Smooth muscle cell (in vitro differentiated cells): ENCODE measurements at regions not wholly inside any gene's neighbourhood (a gene's known extent, or its start where the extent isn't known, plus 50 kb on each side); places are given as distances from the start of the nearest gene placed in this dataset.

ENCODE experiments used
- DNase-seq: peaks from one replicate; lab custom pipeline; 2025; ENCODE audit not compliant: unreplicated experiment; lab: John Stamatoyannopoulos, UW
- H2AFZ ChIP-seq: fragments of 200-600 bp; sonication (generic); 2 replicates; pipeline ENCODE4 v1.6.0; 2016; ENCODE audit warnings: antibody characterized with exemption, low read depth, mild to moderate bottlenecking
- H3F3A ChIP-seq: fragments of 200-600 bp; sonication (generic); 2 replicates; pipeline ENCODE4 v1.6.0; 2017; ENCODE audit warnings: antibody characterized with exemption, low read depth
- H3K27ac ChIP-seq: fragments of 200-600 bp; sonication (generic); 2 replicates; pipeline ENCODE4 v1.5.1; 2016; ENCODE audit warnings: low read depth, mild to moderate bottlenecking
- H3K27me3 ChIP-seq: fragments of 200-600 bp; sonication (generic); 2 replicates; pipeline ENCODE4 v1.6.1; 2016; ENCODE audit warnings: low read depth, mild to moderate bottlenecking
- H3K36me3 ChIP-seq: fragments of 200-600 bp; sonication (generic); 2 replicates; pipeline ENCODE4 v1.5.1; 2016; ENCODE audit warnings: low read depth
- H3K4me1 ChIP-seq: fragments of 200-600 bp; sonication (generic); 2 replicates; pipeline ENCODE4 v1.5.1; 2016; ENCODE audit warnings: low read depth
- H3K4me2 ChIP-seq: fragments of 200-600 bp; sonication (generic); 2 replicates; pipeline ENCODE4 v1.6.0; 2016; ENCODE audit warnings: mild to moderate bottlenecking
- H3K4me3 ChIP-seq: fragments of 200-600 bp; sonication (generic); 2 replicates; pipeline ENCODE4 v1.5.1; 2016; ENCODE audit warnings: mild to moderate bottlenecking
- H3K79me2 ChIP-seq: fragments of 200-600 bp; sonication (generic); 2 replicates; pipeline ENCODE4 v1.6.0; 2016; ENCODE audit warnings: low read depth, mild to moderate bottlenecking
- H3K9ac ChIP-seq: fragments of 200-600 bp; sonication (generic); 2 replicates; pipeline ENCODE4 v1.6.0; 2016; ENCODE audit warnings: low read depth
- H3K9me3 ChIP-seq: fragments of 200-600 bp; sonication (generic); replicated peaks from 2 replicates; pipeline ENCODE4 v1.5.1; 2016; ENCODE audit warnings: low read depth
- H4K20me1 ChIP-seq: fragments of 200-600 bp; sonication (generic); 2 replicates; pipeline ENCODE4 v1.6.0; 2016; ENCODE audit warnings: low read depth
- WGBS: methylation state at CpG from one replicate; pipeline ENCODE4 v1.1.7; 2016; ENCODE audit warnings: low lambda C conversion rate; 5-methylcytosine and 5-hydroxymethylcytosine counted together
- TF ChIP-seq, protein P1 (sequence below): fragments of 200-600 bp; sonication (generic); IDR thresholded peaks from 2 replicates; pipeline ENCODE4 v1.5.1; 2017; ENCODE audit warnings: borderline replicate concordance, mild to moderate bottlenecking, antibody characterized with exemption; ENCODE audit not compliant: insufficient read depth, poor library complexity, severe bottlenecking

DNA sequence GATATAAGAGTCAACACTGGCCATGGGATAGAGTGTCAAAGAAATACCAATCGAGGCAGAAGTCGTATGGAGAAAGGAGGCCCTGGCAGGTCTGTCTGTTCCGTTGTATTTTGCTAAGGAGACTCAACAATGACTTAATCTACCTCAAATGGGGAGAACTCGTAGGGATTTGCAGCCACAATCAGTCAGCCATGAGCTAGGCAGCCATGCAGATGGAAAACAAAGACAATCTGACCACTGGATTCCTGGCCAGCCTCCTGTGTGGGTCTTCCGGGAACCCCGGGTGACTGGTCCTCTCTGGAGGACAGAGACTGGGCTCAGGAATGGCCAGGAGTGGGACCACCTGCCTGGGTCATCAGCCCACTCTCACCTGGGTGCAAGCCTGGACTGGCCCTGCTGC is 167.8 kb downstream of the ETS2 start:
- Histone ChIP-seq H3K9me3 (no peaks in the 10 kb centered on the region), H3K79me2 (no peaks in the 10 kb centered on the region), H3K27ac (no peak overlapping the region), H2AFZ (no peak overlapping the region), H3K9ac (no peak overlapping the region), H3K4me3 (no peak overlapping the region), H3K4me1 (no peaks in the 10 kb centered on the region), H3F3A (no peaks in the 10 kb centered on the region), H3K4me2 (no peak overlapping the region), H4K20me1 (no peaks in the 10 kb centered on the region), H3K36me3 (no peaks in the 10 kb centered on the region), H3K27me3 (no peaks in the 10 kb centered on the region)
- no peak for DNase-seq
- TF ChIP-seq, protein P1, sequence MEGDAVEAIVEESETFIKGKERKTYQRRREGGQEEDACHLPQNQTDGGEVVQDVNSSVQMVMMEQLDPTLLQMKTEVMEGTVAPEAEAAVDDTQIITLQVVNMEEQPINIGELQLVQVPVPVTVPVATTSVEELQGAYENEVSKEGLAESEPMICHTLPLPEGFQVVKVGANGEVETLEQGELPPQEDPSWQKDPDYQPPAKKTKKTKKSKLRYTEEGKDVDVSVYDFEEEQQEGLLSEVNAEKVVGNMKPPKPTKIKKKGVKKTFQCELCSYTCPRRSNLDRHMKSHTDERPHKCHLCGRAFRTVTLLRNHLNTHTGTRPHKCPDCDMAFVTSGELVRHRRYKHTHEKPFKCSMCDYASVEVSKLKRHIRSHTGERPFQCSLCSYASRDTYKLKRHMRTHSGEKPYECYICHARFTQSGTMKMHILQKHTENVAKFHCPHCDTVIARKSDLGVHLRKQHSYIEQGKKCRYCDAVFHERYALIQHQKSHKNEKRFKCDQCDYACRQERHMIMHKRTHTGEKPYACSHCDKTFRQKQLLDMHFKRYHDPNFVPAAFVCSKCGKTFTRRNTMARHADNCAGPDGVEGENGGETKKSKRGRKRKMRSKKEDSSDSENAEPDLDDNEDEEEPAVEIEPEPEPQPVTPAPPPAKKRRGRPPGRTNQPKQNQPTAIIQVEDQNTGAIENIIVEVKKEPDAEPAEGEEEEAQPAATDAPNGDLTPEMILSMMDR: no peak
- WGBS: 95% methylated on average over 6 of the region's 6 CpGs

DNA sequence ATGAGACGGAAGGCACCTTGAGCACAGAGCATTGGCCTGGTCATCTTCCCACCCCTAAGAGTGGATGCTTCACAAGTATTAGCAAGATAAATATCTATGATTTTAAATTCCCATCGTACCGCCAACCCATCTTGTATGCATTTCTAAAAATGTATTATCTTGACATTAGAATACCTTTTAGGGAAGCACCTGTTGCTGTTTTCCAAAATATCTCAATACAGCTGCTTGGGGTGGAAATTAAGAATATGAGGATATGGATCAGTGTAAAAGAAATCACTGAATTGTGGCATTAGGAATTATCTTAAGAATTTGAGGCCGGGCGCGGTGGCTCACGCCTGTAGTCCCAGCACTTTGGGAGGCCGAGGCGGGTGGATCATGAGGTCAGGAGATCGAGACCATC is 166.3 kb downstream of the ETS2 start:
- Histone ChIP-seq H3K36me3 (no peaks in the 10 kb centered on the region), H3K4me3 (no peak overlapping the region), H4K20me1 (no peaks in the 10 kb centered on the region), H3K9ac (no peak overlapping the region), H3K79me2 (no peaks in the 10 kb centered on the region), H2AFZ (no peak overlapping the region), H3K27ac (no peak overlapping the region), H3K27me3 (no peaks in the 10 kb centered on the region), H3K9me3 (no peaks in the 10 kb centered on the region), H3F3A (no peaks in the 10 kb centered on the region), H3K4me2 (no peak overlapping the region), H3K4me1 (no peaks in the 10 kb centered on the region)
- DNase-seq: no peak
- TF ChIP-seq, protein P1: no peak
- 69% methylated on average over 7 of the region's 10 CpGs for WGBS

DNA sequence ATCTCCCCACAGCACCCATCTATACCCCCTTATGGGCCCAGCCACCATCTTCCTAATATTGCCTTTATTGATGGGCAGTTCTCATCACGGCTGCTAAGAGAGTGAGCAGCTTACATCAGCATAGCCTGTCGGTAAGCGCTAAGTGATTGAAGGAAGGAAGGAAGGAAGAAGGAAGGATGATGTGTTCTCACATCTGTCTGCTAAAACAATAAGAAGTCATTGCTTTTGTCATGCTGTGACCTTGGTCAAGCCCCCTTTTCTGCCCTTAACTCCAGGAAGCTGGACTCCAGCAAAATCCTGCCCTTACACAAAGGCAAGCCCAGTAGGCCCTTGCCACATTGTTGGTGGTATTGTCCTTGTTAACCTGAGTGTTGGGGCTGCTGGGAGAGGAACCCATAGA is 165.0 kb downstream of the ETS2 start:
- H4K20me1 ChIP-seq: no peaks in the 10 kb centered on the region
- H2AFZ ChIP-seq: no peak overlapping the region
- no peak overlapping the region for H3K4me2 ChIP-seq
- no peaks in the 10 kb centered on the region for H3K9me3 ChIP-seq
- DNase-seq: no peak
- no peak overlapping the region for H3K4me3 ChIP-seq
- WGBS: 100% methylated on average over 3 of the region's 3 CpGs
- H3F3A ChIP-seq: no peaks in the 10 kb centered on the region
- H3K27ac ChIP-seq: no peak overlapping the region
- no peaks in the 10 kb centered on the region for H3K4me1 ChIP-seq
- H3K9ac ChIP-seq: no peak overlapping the region
- H3K36me3 ChIP-seq: no peaks in the 10 kb centered on the region
- no peaks in the 10 kb centered on the region for H3K27me3 ChIP-seq
- TF ChIP-seq, protein P1: no peak
- no peaks in the 10 kb centered on the region for H3K79me2 ChIP-seq

DNA sequence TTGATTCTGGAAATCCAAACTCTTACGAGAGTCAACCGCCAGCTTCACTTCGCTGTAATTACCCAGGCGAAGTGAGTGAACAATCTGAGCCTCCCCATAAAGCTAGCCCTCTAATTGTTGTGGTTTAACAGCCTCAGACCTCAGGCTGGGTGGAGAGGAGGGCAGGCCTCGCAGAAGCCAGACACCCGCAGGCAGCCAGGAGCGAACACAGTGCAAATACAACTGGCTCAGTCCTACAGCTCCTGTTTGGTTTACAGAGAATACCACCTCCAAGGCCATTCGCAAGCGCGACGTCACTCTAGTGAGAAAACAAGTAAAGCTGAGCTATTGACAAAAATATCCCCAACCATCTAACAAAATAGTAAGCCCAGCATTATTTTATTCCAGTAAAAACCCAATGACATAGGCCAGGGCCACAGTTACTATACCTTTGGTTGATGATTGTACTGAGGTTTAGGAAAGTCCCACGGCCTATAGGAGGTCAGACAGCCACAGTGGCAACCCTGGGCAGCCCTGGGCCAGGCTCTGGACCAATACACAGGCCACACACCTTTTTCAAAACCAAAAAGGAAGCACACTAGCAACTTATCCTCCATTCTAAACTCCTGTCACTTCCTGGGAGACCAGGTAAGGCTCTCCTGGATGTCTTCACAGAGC is 163.3 kb downstream of the ETS2 start:
- WGBS: 54% methylated on average over 12 of the region's 12 CpGs
- H3F3A ChIP-seq: no peaks in the 10 kb centered on the region

More for the DNA sequence above, 163.3 kb downstream of the ETS2 start:
- Histone ChIP-seq H3K27me3 (no peaks in the 10 kb centered on the region), H3K36me3 (no peaks in the 10 kb centered on the region), H3K4me1 (no peaks in the 10 kb centered on the region), H3K9ac (no peak overlapping the region), H3K79me2 (no peaks in the 10 kb centered on the region), H4K20me1 (no peaks in the 10 kb centered on the region), H3K4me2 (no peak overlapping the region), H3K27ac (no peak overlapping the region), H3K4me3 (no peak overlapping the region), H3K9me3 (no peaks in the 10 kb centered on the region), H2AFZ (no peak overlapping the region)
- TF ChIP-seq, protein P1: no peak
- DNase-seq: no peak
